ENCODE measurements at regions not wholly inside any gene's neighbourhood (a gene's known extent, or its start where the extent isn't known, plus 50 kb on each side); places are given as distances from the start of the nearest gene placed in this dataset.

DNA sequence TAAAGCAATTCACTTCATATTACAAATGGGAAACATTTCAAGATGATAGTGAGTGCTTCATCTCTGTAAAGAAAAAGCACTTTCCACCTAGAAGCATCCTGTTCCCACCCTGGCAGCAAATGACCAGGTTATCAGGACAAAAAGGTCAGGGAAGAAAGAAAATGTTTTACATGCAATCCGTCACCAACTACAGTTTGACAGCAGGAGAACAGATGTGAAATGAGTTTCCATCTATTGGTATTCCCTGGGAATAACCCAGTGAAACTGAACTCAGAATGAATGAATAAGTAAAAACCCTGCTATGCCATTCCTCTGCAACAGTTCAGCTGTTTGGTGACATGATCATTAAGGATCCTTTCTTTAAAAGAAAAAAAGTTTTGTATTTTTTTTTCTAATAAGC lies 67.6 kb downstream of the HTR1A start:
- TF ChIP-seq, protein P1, sequence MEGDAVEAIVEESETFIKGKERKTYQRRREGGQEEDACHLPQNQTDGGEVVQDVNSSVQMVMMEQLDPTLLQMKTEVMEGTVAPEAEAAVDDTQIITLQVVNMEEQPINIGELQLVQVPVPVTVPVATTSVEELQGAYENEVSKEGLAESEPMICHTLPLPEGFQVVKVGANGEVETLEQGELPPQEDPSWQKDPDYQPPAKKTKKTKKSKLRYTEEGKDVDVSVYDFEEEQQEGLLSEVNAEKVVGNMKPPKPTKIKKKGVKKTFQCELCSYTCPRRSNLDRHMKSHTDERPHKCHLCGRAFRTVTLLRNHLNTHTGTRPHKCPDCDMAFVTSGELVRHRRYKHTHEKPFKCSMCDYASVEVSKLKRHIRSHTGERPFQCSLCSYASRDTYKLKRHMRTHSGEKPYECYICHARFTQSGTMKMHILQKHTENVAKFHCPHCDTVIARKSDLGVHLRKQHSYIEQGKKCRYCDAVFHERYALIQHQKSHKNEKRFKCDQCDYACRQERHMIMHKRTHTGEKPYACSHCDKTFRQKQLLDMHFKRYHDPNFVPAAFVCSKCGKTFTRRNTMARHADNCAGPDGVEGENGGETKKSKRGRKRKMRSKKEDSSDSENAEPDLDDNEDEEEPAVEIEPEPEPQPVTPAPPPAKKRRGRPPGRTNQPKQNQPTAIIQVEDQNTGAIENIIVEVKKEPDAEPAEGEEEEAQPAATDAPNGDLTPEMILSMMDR (IDR thresholded peaks at IDR 0.05; ENCODE audit: low read depth, low read length), result no peak
- H3K4me1 ChIP-seq, result no peaks in the 10 kb centered on the region
- no peaks in the 10 kb centered on the region for H3K27me3 ChIP-seq
- H3K4me3 ChIP-seq (ENCODE audit: low read depth, low read length), result no peak overlapping the region
- H3K36me3 ChIP-seq, result no peaks in the 10 kb centered on the region
- H3K9me3 ChIP-seq, result no peaks in the 10 kb centered on the region
- DNase-seq, result no peak

DNA sequence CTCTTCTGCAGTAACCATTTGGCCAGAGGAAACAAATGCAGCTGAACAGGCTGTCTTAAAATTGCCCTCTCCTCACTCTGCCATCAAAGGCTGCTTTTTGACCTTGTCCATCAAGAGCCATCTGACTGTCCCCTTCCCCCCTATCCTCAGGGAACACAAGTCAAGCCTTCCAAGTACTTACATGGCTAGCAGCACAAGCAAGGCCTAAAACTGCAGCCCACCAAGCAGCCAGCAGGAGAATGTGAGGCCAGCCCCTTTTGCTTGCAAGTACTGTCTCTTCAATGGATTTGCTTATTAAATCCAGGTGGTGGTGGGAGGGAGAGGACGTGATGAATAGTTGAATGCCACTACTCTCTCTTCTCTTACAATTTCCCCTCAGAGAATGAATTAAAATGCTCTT lies 83.5 kb downstream of the HTR1A start:
- TF ChIP-seq, protein P1 (IDR thresholded peaks at IDR 0.05; ENCODE audit: low read depth, low read length), result no peak
- no peak for DNase-seq
- Histone ChIP-seq H3K4me3 (ENCODE audit: low read depth, low read length) (no peak overlapping the region), H3K4me1 (no peaks in the 10 kb centered on the region), H3K9me3 (no peaks in the 10 kb centered on the region), H3K27me3 (no peaks in the 10 kb centered on the region), H3K36me3 (no peaks in the 10 kb centered on the region)

DNA sequence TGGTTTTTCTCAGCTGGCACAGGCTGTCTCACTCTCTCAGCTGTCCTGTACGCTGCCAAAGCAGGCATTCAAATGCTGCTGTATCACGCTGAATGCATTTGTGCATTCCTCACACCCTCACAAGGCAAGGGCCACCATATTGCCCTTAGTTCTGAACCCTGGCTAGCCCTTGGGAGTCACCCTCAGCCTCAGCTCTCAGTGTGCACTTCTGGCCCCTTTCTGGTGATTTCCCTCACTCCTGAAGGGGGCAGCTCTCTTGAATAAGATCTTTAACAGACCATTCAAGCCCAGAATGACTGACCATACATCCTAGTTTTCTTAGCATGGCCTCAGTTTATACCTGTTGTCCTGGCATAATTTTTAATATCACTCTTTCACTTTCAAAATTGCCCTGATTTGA lies 84.3 kb downstream of the HTR1A start:
- no peaks in the 10 kb centered on the region for H3K4me1 ChIP-seq
- H3K4me3 ChIP-seq (ENCODE audit: low read depth, low read length), result no peak overlapping the region
- DNase-seq, result no peak
- H3K27me3 ChIP-seq, result no peaks in the 10 kb centered on the region
- TF ChIP-seq, protein P1 (IDR thresholded peaks at IDR 0.05; ENCODE audit: low read depth, low read length), result no peak
- no peaks in the 10 kb centered on the region for H3K9me3 ChIP-seq
- no peaks in the 10 kb centered on the region for H3K36me3 ChIP-seq

DNA sequence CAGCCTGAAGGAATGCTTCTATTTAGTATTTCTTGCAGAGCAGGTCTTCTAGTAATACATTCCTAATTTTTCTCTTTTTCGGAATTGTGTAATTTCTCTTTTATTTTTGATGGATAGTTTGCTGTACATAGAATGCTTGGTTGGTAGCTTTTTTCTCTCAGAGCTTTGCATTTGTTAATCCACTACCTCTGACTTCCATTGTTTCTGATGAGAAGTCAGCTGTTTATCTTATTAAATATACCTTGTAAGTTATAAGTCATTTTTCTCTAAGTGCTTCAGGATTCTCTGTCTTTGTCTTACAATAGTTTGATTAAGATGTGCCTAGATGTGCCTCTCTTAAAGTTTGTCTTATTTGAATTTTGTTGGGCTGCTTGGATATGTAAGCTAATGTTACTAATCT lies 101.9 kb downstream of the HTR1A start:
- DNase-seq, result no peak
- no peaks in the 10 kb centered on the region for H3K36me3 ChIP-seq
- TF ChIP-seq, protein P1 (IDR thresholded peaks at IDR 0.05; ENCODE audit: low read depth, low read length), result no peak
- H3K4me1 ChIP-seq, result no peaks in the 10 kb centered on the region
- no peaks in the 10 kb centered on the region for H3K27me3 ChIP-seq
- H3K4me3 ChIP-seq (ENCODE audit: low read depth, low read length), result no peak overlapping the region
- no peaks in the 10 kb centered on the region for H3K9me3 ChIP-seq

DNA sequence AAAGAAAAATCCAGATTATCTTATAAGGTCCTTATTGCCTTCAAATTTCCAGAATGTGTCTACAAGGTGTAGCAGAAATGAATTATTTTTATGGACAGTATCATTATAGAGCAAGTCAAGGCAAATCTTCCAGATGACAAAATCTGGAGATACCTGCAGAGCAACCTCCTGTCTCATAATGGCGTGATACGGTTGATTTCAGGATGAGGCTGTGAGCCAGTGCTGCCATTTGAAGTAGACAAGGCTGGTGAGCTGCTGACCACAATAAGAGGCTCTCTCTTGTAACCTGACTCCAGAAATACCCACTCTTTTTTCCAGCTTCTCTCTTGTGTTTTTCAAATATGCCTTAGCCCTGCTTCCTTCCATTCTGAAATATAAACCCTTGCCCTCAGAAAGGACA lies 108.2 kb downstream of the HTR1A start:
- Histone ChIP-seq H3K9me3 (no peaks in the 10 kb centered on the region), H3K4me3 (ENCODE audit: low read depth, low read length) (no peak overlapping the region), H3K27me3 (no peaks in the 10 kb centered on the region), H3K36me3 (no peaks in the 10 kb centered on the region), H3K4me1 (no peaks in the 10 kb centered on the region)
- TF ChIP-seq, protein P1 (IDR thresholded peaks at IDR 0.05; ENCODE audit: low read depth, low read length), result no peak
- DNase-seq, result no peak

DNA sequence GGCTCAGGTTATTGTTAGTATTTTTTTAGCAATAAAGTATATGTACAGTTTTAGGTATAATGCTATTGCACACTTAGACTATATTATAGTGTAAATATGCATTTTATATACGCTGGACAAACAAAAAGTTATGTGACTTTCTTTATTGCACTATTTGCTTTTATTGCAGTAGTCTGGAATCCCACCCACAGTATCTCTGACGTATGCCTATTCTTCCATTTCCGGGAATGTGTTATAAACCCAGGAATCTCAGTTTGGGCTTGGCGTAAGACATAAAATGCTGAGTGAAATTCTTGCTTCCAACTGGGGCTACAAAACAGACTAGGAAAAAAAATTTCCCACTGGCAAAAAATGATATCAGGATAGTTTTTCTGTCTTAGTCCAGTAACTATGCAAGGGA lies 119.1 kb downstream of the HTR1A start:
- Histone ChIP-seq H3K36me3 (no peaks in the 10 kb centered on the region), H3K9me3 (no peaks in the 10 kb centered on the region), H3K4me1 (no peaks in the 10 kb centered on the region), H3K27me3 (no peaks in the 10 kb centered on the region), H3K4me3 (ENCODE audit: low read depth, low read length) (no peak overlapping the region)
- TF ChIP-seq, protein P1 (IDR thresholded peaks at IDR 0.05; ENCODE audit: low read depth, low read length), result no peak
- DNase-seq, result no peak

Measured in BE2C (cell line).